CMK (cell line): ENCODE measurements at regions not wholly inside any gene's neighbourhood (a gene's known extent, or its start where the extent isn't known, plus 50 kb on each side); places are given as distances from the start of the nearest gene placed in this dataset.
"Not testable (repeated sequence)": the region's sequence is repeated elsewhere in the genome, so short reads cannot be mapped to it uniquely, and the experiment has no call there.

Source experiments
- DNase-seq: peaks from one replicate; pipeline ENCODE4 v3.0.0-alpha.2; 2010; ENCODE audit warnings: low read depth

GRCh38 chr15:30760633-30761032, 134.7 kb downstream of the ARHGAP11B start:
- not testable (repeated sequence) for DNase-seq

- not testable (repeated sequence) for DNase-seq
These were observed 135.4 kb downstream of the ARHGAP11B start for GRCh38 chr15:30761365-30761764.

- DNase-seq, result not testable (repeated sequence)
These were observed 134.2 kb upstream of the FAN1 start for GRCh38 chr15:30769390-30770124.

- DNase-seq, result no peak
These were observed 133.0 kb upstream of the FAN1 start for GRCh38 chr15:30770759-30771158.

GRCh38 chr15:30783019-30783418, 120.7 kb upstream of the FAN1 start:
- DNase-seq, result no peak

- no peak for DNase-seq
These were observed 115.1 kb upstream of the FAN1 start for GRCh38 chr15:30788595-30788994.

- peak; percentile 9 for DNase-seq
These were observed 112.2 kb upstream of the FAN1 start for GRCh38 chr15:30791239-30792175.

- DNase-seq, result not testable (repeated sequence)
These were observed 110.9 kb upstream of the FAN1 start for GRCh38 chr15:30792843-30793242.

- no peak for DNase-seq
These were observed 109.3 kb upstream of the FAN1 start for GRCh38 chr15:30794388-30794787.

- DNase-seq, result not testable (repeated sequence)
These were observed 104.2 kb upstream of the FAN1 start for GRCh38 chr15:30799565-30799964.

GRCh38 chr15:30801140-30801895, 102.4 kb upstream of the FAN1 start:
- not testable (repeated sequence) for DNase-seq

GRCh38 chr15:30802001-30802400, 101.7 kb upstream of the FAN1 start:
- DNase-seq, result not testable (repeated sequence)

- not testable (repeated sequence) for DNase-seq
These were observed 100.0 kb upstream of the FAN1 start for GRCh38 chr15:30803703-30804102.

GRCh38 chr15:30816430-30816829, 87.3 kb upstream of the FAN1 start:
- DNase-seq, result no peak

- DNase-seq, result peak; percentile 35
These were observed 80.5 kb upstream of the FAN1 start for GRCh38 chr15:30823068-30823813.

- DNase-seq, result no peak
These were observed 79.1 kb upstream of the FAN1 start for GRCh38 chr15:30824518-30825195.

GRCh38 chr15:30827625-30828303, 76.0 kb upstream of the FAN1 start:
- no peak for DNase-seq

- not testable (repeated sequence) for DNase-seq
These were observed 75.4 kb upstream of the FAN1 start for GRCh38 chr15:30828304-30828639.

GRCh38 chr15:30830961-30831360, 72.8 kb upstream of the FAN1 start:
- no peak for DNase-seq

GRCh38 chr15:30833379-30833778, 70.3 kb upstream of the FAN1 start:
- not testable (repeated sequence) for DNase-seq
